Fibroblast of lung (primary cell): ENCODE measurements at regions not wholly inside any gene's neighbourhood (a gene's known extent, or its start where the extent isn't known, plus 50 kb on each side); places are given as distances from the start of the nearest gene placed in this dataset.

ENCODE experiments used
- EZH2 ChIP-seq: IDR thresholded peaks from 2 replicates; pipeline ENCODE4 v1.5.1; 2012; ENCODE audit warnings: low read length, control low read depth, mild to moderate bottlenecking; ENCODE audit errors: missing control alignments
- TF ChIP-seq, protein P1 (sequence below), 2 donors: IDR thresholded peaks in 1 of 2; conservative IDR thresholded peaks in 1 of 2; 1 replicate in 1 of 2; 2 replicates in 1 of 2; pipeline ENCODE4 v1.5.1; 2011 to 2012; ENCODE audit warnings: low read length in 2 of 2, control low read depth in 1 of 2, inconsistent platforms in 1 of 2, low read depth in 1 of 2, mild to moderate bottlenecking in 1 of 2

DNA sequence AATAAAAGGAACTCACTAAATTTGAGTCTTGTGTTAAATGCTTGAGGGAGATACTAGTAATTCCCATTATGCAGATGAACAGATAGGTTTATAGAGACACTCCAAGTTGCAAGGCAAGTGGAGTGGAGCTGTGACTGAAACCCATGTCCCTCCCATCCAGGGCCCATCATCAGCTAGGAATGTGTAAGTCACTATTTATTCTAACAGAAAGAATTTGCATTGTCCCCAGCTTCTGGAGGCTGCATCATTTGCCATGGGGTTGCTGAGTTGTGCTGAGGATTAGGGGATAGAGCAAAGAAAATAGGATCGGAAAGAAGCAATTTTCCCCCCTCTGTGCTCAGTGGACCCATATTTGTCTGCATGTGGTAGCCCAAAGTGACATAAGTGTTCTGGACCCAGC lies 197.4 kb upstream of the RGMA start:
- TF ChIP-seq, protein P1, sequence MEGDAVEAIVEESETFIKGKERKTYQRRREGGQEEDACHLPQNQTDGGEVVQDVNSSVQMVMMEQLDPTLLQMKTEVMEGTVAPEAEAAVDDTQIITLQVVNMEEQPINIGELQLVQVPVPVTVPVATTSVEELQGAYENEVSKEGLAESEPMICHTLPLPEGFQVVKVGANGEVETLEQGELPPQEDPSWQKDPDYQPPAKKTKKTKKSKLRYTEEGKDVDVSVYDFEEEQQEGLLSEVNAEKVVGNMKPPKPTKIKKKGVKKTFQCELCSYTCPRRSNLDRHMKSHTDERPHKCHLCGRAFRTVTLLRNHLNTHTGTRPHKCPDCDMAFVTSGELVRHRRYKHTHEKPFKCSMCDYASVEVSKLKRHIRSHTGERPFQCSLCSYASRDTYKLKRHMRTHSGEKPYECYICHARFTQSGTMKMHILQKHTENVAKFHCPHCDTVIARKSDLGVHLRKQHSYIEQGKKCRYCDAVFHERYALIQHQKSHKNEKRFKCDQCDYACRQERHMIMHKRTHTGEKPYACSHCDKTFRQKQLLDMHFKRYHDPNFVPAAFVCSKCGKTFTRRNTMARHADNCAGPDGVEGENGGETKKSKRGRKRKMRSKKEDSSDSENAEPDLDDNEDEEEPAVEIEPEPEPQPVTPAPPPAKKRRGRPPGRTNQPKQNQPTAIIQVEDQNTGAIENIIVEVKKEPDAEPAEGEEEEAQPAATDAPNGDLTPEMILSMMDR (conservative IDR thresholded peaks at IDR 0.05 in 1 of 2, IDR thresholded peaks at IDR 0.05 in 1 of 2; ENCODE audit: low read depth in 1 of 2, low read length in 2 of 2) = no peak
- no peak for TF ChIP-seq EZH2
